ENCODE measurements at regions not wholly inside any gene's neighbourhood (a gene's known extent, or its start where the extent isn't known, plus 50 kb on each side); places are given as distances from the start of the nearest gene placed in this dataset.

DNA sequence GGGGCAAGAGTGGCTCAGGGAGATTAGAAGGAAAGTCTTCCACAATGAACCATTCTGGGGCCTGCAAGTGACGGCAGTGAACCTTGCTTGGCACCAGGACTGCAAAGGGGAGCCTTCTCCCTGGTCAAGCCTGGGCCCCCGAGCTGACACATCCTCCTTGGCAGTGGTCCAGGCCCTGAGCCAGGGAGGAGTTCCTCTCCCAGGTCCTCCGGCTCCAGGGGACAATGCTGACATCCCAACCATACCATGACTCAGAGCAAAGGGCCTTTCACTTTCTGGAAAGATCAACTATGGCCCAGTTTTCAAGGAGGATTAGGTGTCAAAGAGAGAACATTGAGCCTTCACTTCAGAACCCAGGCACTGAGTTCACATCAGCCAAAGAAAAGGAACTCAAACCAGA, 756.5 kb upstream of the TBX3 start:
- H3K9me3 Mint-ChIP-seq (ENCODE audit: unreplicated experiment), result no peaks in the 10 kb centered on the region
- H3K4me1 Mint-ChIP-seq (ENCODE audit: unreplicated experiment), result no peaks in the 10 kb centered on the region
- no peak overlapping the region for H3K27ac Mint-ChIP-seq (ENCODE audit: unreplicated experiment)
- DNase-seq (ENCODE audit: low spot score), result no peak
- H3K27me3 Mint-ChIP-seq (ENCODE audit: unreplicated experiment), result peaks cover 4% of the 10 kb centered on the region
- TF ChIP-seq, protein P1, sequence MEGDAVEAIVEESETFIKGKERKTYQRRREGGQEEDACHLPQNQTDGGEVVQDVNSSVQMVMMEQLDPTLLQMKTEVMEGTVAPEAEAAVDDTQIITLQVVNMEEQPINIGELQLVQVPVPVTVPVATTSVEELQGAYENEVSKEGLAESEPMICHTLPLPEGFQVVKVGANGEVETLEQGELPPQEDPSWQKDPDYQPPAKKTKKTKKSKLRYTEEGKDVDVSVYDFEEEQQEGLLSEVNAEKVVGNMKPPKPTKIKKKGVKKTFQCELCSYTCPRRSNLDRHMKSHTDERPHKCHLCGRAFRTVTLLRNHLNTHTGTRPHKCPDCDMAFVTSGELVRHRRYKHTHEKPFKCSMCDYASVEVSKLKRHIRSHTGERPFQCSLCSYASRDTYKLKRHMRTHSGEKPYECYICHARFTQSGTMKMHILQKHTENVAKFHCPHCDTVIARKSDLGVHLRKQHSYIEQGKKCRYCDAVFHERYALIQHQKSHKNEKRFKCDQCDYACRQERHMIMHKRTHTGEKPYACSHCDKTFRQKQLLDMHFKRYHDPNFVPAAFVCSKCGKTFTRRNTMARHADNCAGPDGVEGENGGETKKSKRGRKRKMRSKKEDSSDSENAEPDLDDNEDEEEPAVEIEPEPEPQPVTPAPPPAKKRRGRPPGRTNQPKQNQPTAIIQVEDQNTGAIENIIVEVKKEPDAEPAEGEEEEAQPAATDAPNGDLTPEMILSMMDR (IDR thresholded peaks at IDR 0.05; ENCODE audit: unreplicated experiment), result no peak
- no peak overlapping the region for H3K4me3 Mint-ChIP-seq (ENCODE audit: unreplicated experiment)
- no peaks in the 10 kb centered on the region for H3K36me3 Mint-ChIP-seq (ENCODE audit: low read depth, unreplicated experiment)

DNA sequence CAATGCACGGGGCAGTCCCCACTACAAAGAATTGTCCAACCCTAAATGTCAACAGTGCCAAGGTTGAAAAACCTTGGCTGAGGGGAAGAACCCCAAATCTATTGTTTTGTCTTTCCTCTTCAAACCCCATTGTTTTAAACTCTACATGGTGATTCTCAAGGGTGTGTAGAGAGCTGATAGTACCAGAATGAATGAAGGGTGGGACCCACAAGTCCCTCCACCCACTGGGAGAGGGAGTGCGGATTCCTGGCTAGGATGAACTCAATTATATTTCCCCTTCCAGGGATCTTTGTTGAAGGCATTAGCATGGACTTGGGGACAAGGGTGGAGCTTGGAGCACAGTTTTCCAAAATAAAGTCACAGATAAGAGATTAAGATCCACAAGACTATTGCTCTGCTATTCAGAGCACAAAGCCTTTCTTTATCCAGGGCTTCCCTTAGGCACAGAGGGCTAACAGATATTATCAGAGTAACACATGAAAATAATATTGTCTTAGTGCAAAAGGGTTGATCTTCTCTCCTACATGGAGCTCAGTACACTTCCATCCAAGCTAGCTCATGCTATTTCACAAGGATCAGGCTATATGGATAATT, 755.1 kb upstream of the TBX3 start:
- no peak overlapping the region for H3K27ac Mint-ChIP-seq (ENCODE audit: unreplicated experiment)
- no peak for DNase-seq (ENCODE audit: low spot score)
- TF ChIP-seq, protein P1 (IDR thresholded peaks at IDR 0.05; ENCODE audit: unreplicated experiment), result no peak
- no peaks in the 10 kb centered on the region for H3K9me3 Mint-ChIP-seq (ENCODE audit: unreplicated experiment)
- no peak overlapping the region for H3K4me3 Mint-ChIP-seq (ENCODE audit: unreplicated experiment)
- H3K27me3 Mint-ChIP-seq (ENCODE audit: unreplicated experiment), result peaks cover 4% of the 10 kb centered on the region
- no peaks in the 10 kb centered on the region for H3K4me1 Mint-ChIP-seq (ENCODE audit: unreplicated experiment)
- no peaks in the 10 kb centered on the region for H3K36me3 Mint-ChIP-seq (ENCODE audit: low read depth, unreplicated experiment)

DNA sequence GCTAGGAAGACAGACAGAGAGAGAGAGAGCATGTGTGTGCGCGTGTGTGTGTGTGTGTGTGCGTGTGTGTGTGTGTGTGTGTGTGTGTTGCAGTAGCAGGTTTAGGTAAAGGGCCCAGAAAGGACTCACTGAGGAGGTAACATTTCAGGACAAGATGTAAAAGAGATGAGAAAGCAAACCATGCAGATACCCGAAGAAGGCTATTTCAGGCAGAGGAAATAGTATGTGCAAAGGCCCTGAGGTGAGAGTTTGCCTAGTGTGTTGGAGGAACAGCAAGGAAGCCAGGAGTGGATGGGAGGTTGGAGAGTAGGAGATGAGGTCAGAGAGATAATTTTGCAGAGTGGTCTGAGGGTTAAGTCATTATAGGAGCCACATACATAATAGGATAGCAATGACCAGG, 754.3 kb upstream of the TBX3 start:
- H3K9me3 Mint-ChIP-seq (ENCODE audit: unreplicated experiment), result no peaks in the 10 kb centered on the region
- no peak for DNase-seq (ENCODE audit: low spot score)
- H3K27ac Mint-ChIP-seq (ENCODE audit: unreplicated experiment), result no peak overlapping the region
- TF ChIP-seq, protein P1 (IDR thresholded peaks at IDR 0.05; ENCODE audit: unreplicated experiment), result no peak
- H3K36me3 Mint-ChIP-seq (ENCODE audit: low read depth, unreplicated experiment), result no peaks in the 10 kb centered on the region
- H3K27me3 Mint-ChIP-seq (ENCODE audit: unreplicated experiment), result peaks cover 4% of the 10 kb centered on the region
- no peak overlapping the region for H3K4me3 Mint-ChIP-seq (ENCODE audit: unreplicated experiment)
- peaks cover under 1% of the 10 kb centered on the region for H3K4me1 Mint-ChIP-seq (ENCODE audit: unreplicated experiment)

DNA sequence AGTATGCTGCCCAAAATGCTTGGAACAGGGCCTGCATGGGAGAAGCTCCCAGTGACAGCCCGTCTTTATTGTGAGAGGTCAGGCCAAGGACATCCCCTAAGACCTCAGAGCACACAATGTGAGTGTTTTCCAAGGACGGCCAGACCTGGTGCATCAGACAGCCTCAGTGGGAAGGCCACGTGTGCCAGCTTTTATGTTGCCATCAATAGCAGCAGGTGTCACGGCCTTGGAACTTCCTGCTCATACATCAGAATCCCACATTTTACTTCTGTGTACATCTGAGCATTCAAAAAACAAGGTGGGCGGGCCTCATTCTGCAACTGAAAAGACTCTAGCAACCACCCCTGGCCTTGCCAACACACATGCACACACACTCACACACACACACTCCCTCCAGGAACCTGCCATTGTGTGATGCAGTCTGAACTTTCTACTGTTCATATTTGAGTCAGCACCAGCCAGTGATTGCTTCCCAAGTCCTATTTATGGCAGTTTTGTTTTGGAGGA, 753.1 kb upstream of the TBX3 start:
- Mint-ChIP-seq H3K27me3 (ENCODE audit: unreplicated experiment) (peaks cover 2% of the 10 kb centered on the region), H3K4me3 (ENCODE audit: unreplicated experiment) (no peak overlapping the region), H3K9me3 (ENCODE audit: unreplicated experiment) (no peaks in the 10 kb centered on the region), H3K27ac (ENCODE audit: unreplicated experiment) (no peak overlapping the region), H3K4me1 (ENCODE audit: unreplicated experiment) (peaks cover 4% of the 10 kb centered on the region), H3K36me3 (ENCODE audit: low read depth, unreplicated experiment) (no peaks in the 10 kb centered on the region)
- no peak for DNase-seq (ENCODE audit: low spot score)
- TF ChIP-seq, protein P1 (IDR thresholded peaks at IDR 0.05; ENCODE audit: unreplicated experiment), result no peak

DNA sequence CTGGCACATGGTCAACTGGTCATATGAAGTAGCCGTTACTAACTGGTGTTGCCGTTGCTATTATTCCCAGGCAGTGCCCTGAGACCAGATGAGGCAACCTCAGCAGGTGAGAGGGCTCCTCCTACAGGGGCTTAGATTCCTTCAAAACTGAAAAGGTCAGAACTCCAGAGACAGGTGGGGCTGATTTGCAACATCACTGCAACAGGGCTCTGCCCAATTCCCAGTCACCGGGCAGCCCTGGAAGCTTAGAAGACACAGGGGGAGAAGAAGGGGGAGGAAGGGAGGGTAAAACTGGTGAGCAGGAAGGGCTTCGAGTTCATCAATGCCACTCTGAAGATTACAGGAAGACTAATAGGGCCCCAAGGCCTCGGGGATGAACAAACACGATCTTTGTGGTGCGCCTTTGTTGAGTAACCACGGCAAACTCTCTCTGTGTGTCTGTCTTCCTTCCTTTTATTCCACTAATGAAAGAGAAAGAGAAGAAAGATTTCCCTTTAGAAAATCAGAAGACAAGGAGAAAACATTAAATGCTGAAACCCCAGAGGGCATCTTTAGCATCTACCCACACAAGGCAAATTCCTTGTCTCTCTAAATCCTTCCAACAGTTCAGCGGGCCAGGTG, 749.1 kb upstream of the TBX3 start:
- no peaks in the 10 kb centered on the region for H3K9me3 Mint-ChIP-seq (ENCODE audit: unreplicated experiment)

More for the DNA sequence above, 749.1 kb upstream of the TBX3 start:
- Mint-ChIP-seq H3K27ac (ENCODE audit: unreplicated experiment) (no peak overlapping the region), H3K36me3 (ENCODE audit: low read depth, unreplicated experiment) (no peaks in the 10 kb centered on the region), H3K27me3 (ENCODE audit: unreplicated experiment) (peaks cover 2% of the 10 kb centered on the region), H3K4me1 (ENCODE audit: unreplicated experiment) (peaks cover 4% of the 10 kb centered on the region), H3K4me3 (ENCODE audit: unreplicated experiment) (no peak overlapping the region)
- TF ChIP-seq, protein P1 (IDR thresholded peaks at IDR 0.05; ENCODE audit: unreplicated experiment), result no peak
- no peak for DNase-seq (ENCODE audit: low spot score)
